Cardiac muscle cell (in vitro differentiated cells and primary cell): ENCODE measurements at regions not wholly inside any gene's neighbourhood (a gene's known extent, or its start where the extent isn't known, plus 50 kb on each side); places are given as distances from the start of the nearest gene placed in this dataset.

Experiments used
- DNase-seq, 2 donors: peaks; one replicate each; pipeline versions ENCODE4 v3.0.0 to v3.0.0-alpha.2; 2010 to 2017; ENCODE audit warnings: low read depth in 1 of 2, low spot score in 1 of 2
- H3K27ac ChIP-seq: fragments of 200-600 bp; sonication (generic); 2 replicates; pipeline ENCODE4 v1.5.1; 2016
- H3K27me3 ChIP-seq: fragments of 200-600 bp; sonication (generic); 2 replicates; pipeline ENCODE4 v1.6.0; 2016; ENCODE audit warnings: control low read depth
- H3K36me3 ChIP-seq: fragments of 200-600 bp; sonication (generic); 2 replicates; pipeline ENCODE4 v1.5.1; 2016; ENCODE audit warnings: control low read depth
- H3K4me1 ChIP-seq: fragments of 200-600 bp; sonication (generic); 2 replicates; pipeline ENCODE4 v1.8.1; 2017; ENCODE audit warnings: low read depth, mild to moderate bottlenecking, mixed run types
- H3K4me3 ChIP-seq: fragments of 200-600 bp; sonication (generic); 2 replicates; pipeline ENCODE4 v1.5.1; 2016; ENCODE audit warnings: mild to moderate bottlenecking
- H3K9me3 ChIP-seq: fragments of 200-600 bp; sonication (generic); 2 replicates; pipeline ENCODE4 v1.5.1; 2017; ENCODE audit warnings: low read depth, mild to moderate bottlenecking, control low read depth
- TF ChIP-seq, protein P1 (sequence below): IDR thresholded peaks from 2 replicates; pipeline ENCODE4 v1.5.1; 2012; ENCODE audit warnings: low read depth, mild to moderate bottlenecking, low read length

DNA sequence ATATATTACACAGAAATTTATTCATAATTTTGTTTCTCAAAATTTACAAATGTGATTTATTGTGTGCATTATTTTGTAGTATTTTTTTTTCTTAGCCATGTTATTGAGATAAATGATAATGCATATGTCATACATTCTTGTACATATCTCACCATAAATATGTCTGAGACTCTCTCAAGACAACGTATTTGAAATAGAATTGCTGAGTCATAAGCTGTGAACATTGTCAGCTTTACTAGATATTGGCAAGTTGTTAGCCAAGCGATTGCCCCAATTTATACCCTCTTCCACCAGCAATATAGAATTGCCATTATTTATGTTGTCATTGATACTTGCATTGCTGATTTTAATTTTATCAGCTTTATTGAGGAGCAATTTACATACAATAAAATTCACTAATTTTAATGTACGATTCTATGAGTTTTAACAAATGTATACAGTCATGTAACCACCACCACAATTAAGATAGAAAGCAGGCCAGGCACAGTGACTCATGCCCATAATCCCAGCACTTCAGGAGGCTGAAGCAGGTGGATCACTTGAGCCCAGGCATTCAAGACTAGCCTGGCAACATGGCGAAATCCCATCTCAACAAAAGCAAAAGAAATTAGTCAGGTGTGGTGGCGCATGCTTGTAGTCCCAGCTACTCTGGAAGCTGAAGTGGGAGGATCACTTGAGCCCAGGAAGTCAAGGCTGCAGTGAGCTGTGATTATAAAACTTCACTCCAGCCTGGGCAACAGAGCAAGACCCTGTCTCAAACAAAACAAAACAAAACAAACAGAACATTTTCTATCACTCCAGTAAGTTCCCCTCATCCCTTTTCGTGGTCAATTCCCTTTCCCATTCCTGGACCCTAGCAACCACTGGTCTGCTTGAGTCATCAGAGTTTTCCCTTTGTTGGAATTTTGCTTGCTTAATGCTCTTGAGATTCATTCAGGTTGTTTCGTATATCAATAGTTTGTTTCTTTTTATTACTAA lies 373.1 kb downstream of the MFSD1 start:
- no peak overlapping the region for H3K27ac ChIP-seq
- DNase-seq = no peak
- H3K9me3 ChIP-seq = no peaks in the 10 kb centered on the region

DNA sequence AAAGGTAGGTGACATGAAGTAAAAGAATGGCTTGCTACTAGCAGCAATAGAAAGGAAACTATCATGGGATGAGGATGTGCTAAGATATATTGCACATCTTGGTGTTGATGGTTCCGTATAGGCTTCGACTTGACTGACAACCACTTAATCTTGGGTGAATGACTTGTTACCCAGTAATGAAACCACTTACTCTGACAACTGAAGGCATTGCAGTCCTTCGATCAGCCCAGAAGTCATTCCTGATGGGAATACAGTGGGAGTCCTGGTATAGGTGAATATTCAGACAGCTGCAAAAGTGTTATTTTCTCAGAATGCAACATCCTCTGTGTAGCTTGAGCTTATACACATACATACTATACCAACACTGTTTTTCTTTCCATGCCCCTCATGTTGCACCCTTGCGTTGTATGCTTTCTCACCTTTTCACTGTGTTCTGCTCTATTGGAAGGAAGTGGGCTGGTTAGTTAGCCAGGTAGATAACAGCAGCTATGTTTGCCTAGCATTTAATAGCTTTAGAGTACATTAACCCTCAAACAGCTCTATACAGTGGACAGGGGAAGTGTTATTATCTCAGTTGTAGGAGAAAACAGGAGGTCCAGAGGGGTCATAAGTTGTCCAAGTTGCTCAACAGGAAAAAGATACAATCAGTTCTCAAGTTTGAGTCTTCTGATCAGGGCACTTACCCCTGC lies 376.5 kb downstream of the MFSD1 start:
- TF ChIP-seq, protein P1, sequence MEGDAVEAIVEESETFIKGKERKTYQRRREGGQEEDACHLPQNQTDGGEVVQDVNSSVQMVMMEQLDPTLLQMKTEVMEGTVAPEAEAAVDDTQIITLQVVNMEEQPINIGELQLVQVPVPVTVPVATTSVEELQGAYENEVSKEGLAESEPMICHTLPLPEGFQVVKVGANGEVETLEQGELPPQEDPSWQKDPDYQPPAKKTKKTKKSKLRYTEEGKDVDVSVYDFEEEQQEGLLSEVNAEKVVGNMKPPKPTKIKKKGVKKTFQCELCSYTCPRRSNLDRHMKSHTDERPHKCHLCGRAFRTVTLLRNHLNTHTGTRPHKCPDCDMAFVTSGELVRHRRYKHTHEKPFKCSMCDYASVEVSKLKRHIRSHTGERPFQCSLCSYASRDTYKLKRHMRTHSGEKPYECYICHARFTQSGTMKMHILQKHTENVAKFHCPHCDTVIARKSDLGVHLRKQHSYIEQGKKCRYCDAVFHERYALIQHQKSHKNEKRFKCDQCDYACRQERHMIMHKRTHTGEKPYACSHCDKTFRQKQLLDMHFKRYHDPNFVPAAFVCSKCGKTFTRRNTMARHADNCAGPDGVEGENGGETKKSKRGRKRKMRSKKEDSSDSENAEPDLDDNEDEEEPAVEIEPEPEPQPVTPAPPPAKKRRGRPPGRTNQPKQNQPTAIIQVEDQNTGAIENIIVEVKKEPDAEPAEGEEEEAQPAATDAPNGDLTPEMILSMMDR = no peak
- H3K36me3 ChIP-seq = no peaks in the 10 kb centered on the region
- H3K4me1 ChIP-seq = no peaks in the 10 kb centered on the region
- no peak overlapping the region for H3K27ac ChIP-seq
- no peak overlapping the region for H3K4me3 ChIP-seq
- no peak for DNase-seq
- no peaks in the 10 kb centered on the region for H3K9me3 ChIP-seq
- no peaks in the 10 kb centered on the region for H3K27me3 ChIP-seq

More for the DNA sequence above, 373.1 kb downstream of the MFSD1 start:
- H3K36me3 ChIP-seq = no peaks in the 10 kb centered on the region
- H3K4me3 ChIP-seq = no peak overlapping the region
- H3K4me1 ChIP-seq = no peaks in the 10 kb centered on the region
- no peaks in the 10 kb centered on the region for H3K27me3 ChIP-seq
- TF ChIP-seq, protein P1 = no peak

DNA sequence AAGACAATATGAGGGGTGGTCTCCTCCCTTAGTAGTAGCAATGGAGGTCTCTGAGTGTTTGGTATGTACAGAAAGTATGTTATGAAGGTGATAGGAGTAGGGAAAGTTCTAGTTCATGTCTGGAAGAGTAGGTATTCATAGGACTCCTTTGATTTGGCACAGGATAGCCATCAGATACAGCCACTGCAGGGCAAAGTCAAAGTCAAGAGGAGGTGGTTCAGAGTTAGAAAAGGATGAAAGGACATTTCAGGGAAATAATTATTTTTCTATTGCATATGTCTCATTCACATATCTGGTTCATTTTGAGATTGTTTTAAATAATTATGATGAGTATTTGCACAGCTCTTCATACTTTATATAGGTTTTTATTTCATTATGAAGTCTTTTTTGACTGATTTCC lies 381.1 kb downstream of the MFSD1 start:
- DNase-seq = no peak
- Histone ChIP-seq H3K27ac (no peak overlapping the region), H3K27me3 (no peaks in the 10 kb centered on the region), H3K9me3 (no peaks in the 10 kb centered on the region), H3K4me3 (no peak overlapping the region), H3K36me3 (no peaks in the 10 kb centered on the region), H3K4me1 (no peaks in the 10 kb centered on the region)
- TF ChIP-seq, protein P1 = no peak

DNA sequence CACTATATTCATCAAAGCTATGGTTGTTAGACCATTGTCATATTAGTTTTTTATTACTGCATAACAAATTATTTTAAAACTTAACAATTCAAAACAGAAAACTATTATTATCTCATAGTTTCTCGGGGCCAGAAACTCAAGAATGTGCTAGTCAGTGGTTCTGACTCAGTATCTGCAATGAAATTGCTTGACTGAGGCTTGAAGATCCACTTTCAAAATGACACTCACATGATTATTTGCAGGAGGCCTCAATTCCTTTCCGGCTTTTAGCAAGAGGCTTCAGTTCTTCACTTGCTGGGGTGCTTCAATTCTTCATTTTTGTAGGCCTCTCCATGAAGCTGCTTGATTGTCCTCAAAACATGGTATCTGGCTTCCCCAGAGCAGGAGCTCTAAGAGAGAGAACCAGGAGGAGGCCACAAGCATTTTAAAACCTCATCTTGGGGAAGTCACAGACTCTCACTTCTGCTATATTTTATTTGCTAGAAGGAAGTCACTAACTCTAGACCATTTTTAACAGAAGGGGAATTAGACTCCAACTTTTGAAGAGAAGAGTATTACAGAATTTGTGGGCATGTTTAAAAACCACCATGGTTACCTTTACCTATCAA lies 383.7 kb downstream of the MFSD1 start:
- H3K27ac ChIP-seq = no peak overlapping the region
- H3K9me3 ChIP-seq = no peaks in the 10 kb centered on the region
- no peak overlapping the region for H3K4me3 ChIP-seq
- TF ChIP-seq, protein P1 = no peak
- no peaks in the 10 kb centered on the region for H3K36me3 ChIP-seq
- no peak for DNase-seq
- no peaks in the 10 kb centered on the region for H3K4me1 ChIP-seq
- no peaks in the 10 kb centered on the region for H3K27me3 ChIP-seq

DNA sequence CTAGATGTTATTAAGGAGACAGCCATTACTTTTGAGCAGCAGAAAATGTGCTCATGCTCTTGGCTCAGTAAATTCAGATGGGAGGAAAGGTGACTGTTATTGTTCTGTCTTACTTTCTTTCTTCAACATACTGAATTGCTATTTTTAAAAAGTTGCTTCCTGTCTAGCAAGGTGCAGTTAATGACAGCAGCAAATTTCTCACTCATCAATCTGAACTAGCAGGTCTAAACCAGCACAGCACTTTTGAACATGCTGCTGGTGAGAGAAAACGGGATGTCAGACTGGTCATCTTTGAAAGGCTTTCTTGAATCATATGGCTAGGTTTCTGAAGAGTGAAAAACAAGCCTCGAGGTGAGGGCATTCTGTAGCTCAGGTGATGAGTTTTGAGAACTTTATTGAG lies 384.7 kb downstream of the MFSD1 start:
- H3K36me3 ChIP-seq = no peaks in the 10 kb centered on the region
- H3K27ac ChIP-seq = no peak overlapping the region
- H3K9me3 ChIP-seq = no peaks in the 10 kb centered on the region
- H3K27me3 ChIP-seq = no peaks in the 10 kb centered on the region
- no peaks in the 10 kb centered on the region for H3K4me1 ChIP-seq
- DNase-seq = no peak
- H3K4me3 ChIP-seq = no peak overlapping the region
- TF ChIP-seq, protein P1 = no peak
